Osteoblast (primary cell): ENCODE measurements at regions not wholly inside any gene's neighbourhood (a gene's known extent, or its start where the extent isn't known, plus 50 kb on each side); places are given as distances from the start of the nearest gene placed in this dataset.

Experiments
- DNase-seq: peaks from one replicate; pipeline ENCODE4 v3.0.0; 2011; ENCODE audit warnings: low spot score, mixed read lengths; ENCODE audit not compliant: insufficient read length; ENCODE audit errors: missing footprints
- H2AFZ ChIP-seq: 2 replicates; pipeline ENCODE4 v1.6.0; 2011; ENCODE audit warnings: mild to moderate bottlenecking, low read length
- H3K27ac ChIP-seq: 2 replicates; pipeline ENCODE4 v1.5.1; 2011; ENCODE audit warnings: mild to moderate bottlenecking, low read depth, low read length, moderate library complexity
- H3K27me3 ChIP-seq: 2 replicates; pipeline ENCODE4 v1.6.0; 2012; ENCODE audit warnings: mild to moderate bottlenecking, control low read depth, inconsistent platforms, low read length, moderate library complexity; ENCODE audit not compliant: insufficient read depth
- H3K36me3 ChIP-seq: 2 replicates; pipeline ENCODE4 v1.5.1; 2011; ENCODE audit warnings: mild to moderate bottlenecking, low read length, control low read depth, moderate library complexity; ENCODE audit not compliant: insufficient read depth
- H3K4me1 ChIP-seq: 2 replicates; pipeline ENCODE4 v1.5.1; 2011; ENCODE audit warnings: mild to moderate bottlenecking, low read length, control low read depth, moderate library complexity; ENCODE audit not compliant: insufficient read depth
- H3K4me2 ChIP-seq: 2 replicates; pipeline ENCODE4 v1.6.0; 2011; ENCODE audit warnings: mild to moderate bottlenecking, low read length; ENCODE audit not compliant: insufficient read depth
- H3K4me3 ChIP-seq: fragments of 200-600 bp; sonication (generic); 3 replicates; pipeline ENCODE4 v1.5.1; 2012; ENCODE audit warnings: mild to moderate bottlenecking, low read length, inconsistent platforms; ENCODE audit not compliant: insufficient read depth
- H3K79me2 ChIP-seq: 2 replicates; pipeline ENCODE4 v1.6.0; 2012; ENCODE audit warnings: mild to moderate bottlenecking, low read length, control low read depth, inconsistent platforms; ENCODE audit not compliant: insufficient read depth
- H3K9me3 ChIP-seq: 2 replicates; pipeline ENCODE4 v1.5.1; 2011; ENCODE audit warnings: low read depth, low read length, control low read depth
- H4K20me1 ChIP-seq: 2 replicates; pipeline ENCODE4 v1.6.0; 2012; ENCODE audit warnings: mild to moderate bottlenecking, low read length, control low read depth; ENCODE audit not compliant: insufficient read depth
- TF ChIP-seq, protein P1 (sequence below): IDR thresholded peaks from 2 replicates; pipeline ENCODE4 v1.5.1; 2011; ENCODE audit warnings: mild to moderate bottlenecking, low read depth, low read length, moderate library complexity; ENCODE audit errors: extremely low read depth

DNA sequence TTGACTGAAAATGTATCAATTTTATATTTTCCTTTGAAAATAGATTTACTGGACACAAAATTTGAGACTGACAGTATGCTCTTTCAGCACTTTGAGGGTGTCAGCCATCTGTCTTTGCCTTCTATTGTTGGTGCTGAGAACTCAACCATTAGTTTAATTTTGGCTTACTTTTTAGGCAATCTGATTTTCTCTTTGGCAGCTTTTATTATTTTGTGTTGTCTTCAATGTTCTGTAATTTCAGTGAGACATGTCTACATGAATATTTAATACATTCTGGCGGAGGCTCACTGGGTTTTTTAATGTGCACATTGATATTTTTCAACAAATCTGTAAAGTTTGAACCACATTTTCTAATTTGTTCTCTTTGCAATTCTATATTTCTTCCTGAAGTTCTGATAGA, 648.6 kb downstream of the C6orf118 start:
- no peak overlapping the region for H3K27ac ChIP-seq
- no peaks in the 10 kb centered on the region for H3K9me3 ChIP-seq
- no peak for DNase-seq
- H4K20me1 ChIP-seq = no peaks in the 10 kb centered on the region
- no peak overlapping the region for H2AFZ ChIP-seq
- TF ChIP-seq, protein P1, sequence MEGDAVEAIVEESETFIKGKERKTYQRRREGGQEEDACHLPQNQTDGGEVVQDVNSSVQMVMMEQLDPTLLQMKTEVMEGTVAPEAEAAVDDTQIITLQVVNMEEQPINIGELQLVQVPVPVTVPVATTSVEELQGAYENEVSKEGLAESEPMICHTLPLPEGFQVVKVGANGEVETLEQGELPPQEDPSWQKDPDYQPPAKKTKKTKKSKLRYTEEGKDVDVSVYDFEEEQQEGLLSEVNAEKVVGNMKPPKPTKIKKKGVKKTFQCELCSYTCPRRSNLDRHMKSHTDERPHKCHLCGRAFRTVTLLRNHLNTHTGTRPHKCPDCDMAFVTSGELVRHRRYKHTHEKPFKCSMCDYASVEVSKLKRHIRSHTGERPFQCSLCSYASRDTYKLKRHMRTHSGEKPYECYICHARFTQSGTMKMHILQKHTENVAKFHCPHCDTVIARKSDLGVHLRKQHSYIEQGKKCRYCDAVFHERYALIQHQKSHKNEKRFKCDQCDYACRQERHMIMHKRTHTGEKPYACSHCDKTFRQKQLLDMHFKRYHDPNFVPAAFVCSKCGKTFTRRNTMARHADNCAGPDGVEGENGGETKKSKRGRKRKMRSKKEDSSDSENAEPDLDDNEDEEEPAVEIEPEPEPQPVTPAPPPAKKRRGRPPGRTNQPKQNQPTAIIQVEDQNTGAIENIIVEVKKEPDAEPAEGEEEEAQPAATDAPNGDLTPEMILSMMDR = no peak
- H3K4me1 ChIP-seq = no peaks in the 10 kb centered on the region
- H3K79me2 ChIP-seq = no peaks in the 10 kb centered on the region
- no peak overlapping the region for H3K4me3 ChIP-seq
- no peaks in the 10 kb centered on the region for H3K27me3 ChIP-seq
- H3K4me2 ChIP-seq = no peak overlapping the region
- H3K36me3 ChIP-seq = no peaks in the 10 kb centered on the region

DNA sequence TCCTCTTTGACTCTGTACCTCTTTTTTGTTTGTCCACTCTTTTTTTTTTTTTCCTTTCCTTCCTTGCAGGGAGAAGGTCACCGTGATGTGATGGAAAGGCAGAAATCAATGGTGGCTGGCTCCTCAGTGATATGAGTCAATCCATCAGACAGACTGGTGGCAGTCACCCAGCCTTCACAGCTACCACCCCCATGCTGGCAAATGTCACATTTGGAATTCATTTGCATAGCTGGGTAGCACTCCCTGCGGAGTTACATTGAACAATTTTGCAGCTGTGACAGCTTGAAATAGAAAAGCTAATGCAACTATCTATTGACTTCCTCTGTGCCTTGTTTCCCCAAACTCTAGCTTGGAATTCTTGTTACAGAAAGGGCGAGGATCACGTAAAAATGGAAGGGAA, 668.4 kb downstream of the C6orf118 start:
- Histone ChIP-seq H3K27ac (no peak overlapping the region), H3K27me3 (no peaks in the 10 kb centered on the region), H4K20me1 (no peaks in the 10 kb centered on the region), H3K4me1 (no peaks in the 10 kb centered on the region), H2AFZ (no peak overlapping the region), H3K4me2 (no peak overlapping the region), H3K9me3 (no peaks in the 10 kb centered on the region), H3K4me3 (no peak overlapping the region), H3K36me3 (no peaks in the 10 kb centered on the region), H3K79me2 (no peaks in the 10 kb centered on the region)
- DNase-seq = no peak
- TF ChIP-seq, protein P1 = no peak

DNA sequence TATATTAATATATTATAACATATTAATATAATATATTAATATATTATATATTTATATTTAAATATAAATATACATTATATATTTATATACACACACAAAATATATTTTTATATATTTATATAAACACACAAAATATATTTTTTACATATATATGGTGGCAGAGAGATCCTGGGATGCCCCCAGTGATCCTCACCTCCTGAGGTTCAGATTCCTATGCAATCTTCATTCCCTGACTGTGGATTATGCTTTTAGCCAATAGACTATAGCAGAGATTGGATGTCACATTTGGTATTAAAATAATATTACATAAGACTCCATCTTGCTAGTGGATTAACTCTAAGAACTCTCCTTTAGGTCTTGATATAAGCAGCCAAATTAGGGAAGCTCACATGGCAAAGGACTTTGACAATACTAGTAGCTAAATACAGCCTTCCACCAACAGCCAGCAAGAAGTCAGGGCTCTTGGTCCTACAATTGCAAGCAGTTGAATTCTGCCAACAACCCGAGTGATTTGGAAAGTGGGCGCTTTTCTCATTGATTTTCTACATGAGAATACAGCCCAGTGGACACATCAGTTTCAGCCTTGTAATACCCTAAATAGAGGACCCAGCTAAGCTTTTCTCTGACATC, 681.0 kb downstream of the C6orf118 start:
- no peak for DNase-seq
- H3K4me2 ChIP-seq = no peak overlapping the region

DNA sequence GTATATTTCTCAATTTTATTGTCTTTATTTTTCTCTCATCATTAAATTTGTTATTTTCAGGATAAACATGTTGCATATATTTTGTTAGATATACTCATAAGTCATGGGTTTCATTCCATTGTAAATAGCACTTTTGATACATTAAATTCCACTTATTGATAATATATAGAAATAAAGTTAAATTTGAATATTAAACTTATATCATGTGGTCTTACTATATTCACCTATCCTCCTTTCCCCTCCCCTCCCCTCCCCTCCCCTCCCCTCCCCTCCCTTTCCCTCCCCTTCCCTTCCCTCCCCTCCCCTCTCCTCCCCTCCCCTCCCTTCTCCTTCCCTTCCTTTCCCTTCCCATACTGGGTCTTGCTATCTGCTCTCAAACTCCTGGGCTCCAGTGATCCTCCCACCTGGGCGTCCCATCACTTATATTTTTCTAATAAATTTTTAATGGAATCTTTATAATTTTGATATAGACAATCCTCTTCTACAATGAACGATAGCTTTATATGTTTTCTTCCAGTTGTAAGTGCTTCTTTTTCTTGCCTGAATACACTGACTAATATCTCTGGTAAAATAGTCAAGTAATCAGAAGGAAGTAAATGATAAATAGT, 692.4 kb downstream of the C6orf118 start:
- no peaks in the 10 kb centered on the region for H3K4me1 ChIP-seq
- no peak for DNase-seq

More for the DNA sequence above, 681.0 kb downstream of the C6orf118 start:
- Histone ChIP-seq H2AFZ (no peak overlapping the region), H3K36me3 (no peaks in the 10 kb centered on the region), H3K4me1 (no peaks in the 10 kb centered on the region), H3K27me3 (no peaks in the 10 kb centered on the region), H3K27ac (no peak overlapping the region), H3K9me3 (no peaks in the 10 kb centered on the region), H3K79me2 (no peaks in the 10 kb centered on the region), H4K20me1 (no peaks in the 10 kb centered on the region), H3K4me3 (no peak overlapping the region)
- TF ChIP-seq, protein P1 = no peak

More for the DNA sequence above, 692.4 kb downstream of the C6orf118 start:
- H3K9me3 ChIP-seq = no peaks in the 10 kb centered on the region
- TF ChIP-seq, protein P1 = no peak
- H3K4me3 ChIP-seq = no peak overlapping the region
- no peak overlapping the region for H3K27ac ChIP-seq
- H2AFZ ChIP-seq = no peak overlapping the region
- no peaks in the 10 kb centered on the region for H3K79me2 ChIP-seq
- no peaks in the 10 kb centered on the region for H4K20me1 ChIP-seq
- H3K27me3 ChIP-seq = no peaks in the 10 kb centered on the region
- H3K36me3 ChIP-seq = no peaks in the 10 kb centered on the region
- H3K4me2 ChIP-seq = no peak overlapping the region
